PC-9 (cell line): ENCODE measurements at regions not wholly inside any gene's neighbourhood (a gene's known extent, or its start where the extent isn't known, plus 50 kb on each side); places are given as distances from the start of the nearest gene placed in this dataset.
"Not testable (repeated sequence)": the region's sequence is repeated elsewhere in the genome, so short reads cannot be mapped to it uniquely, and the experiment has no call there.

Experiments
- BruUV-seq: library from RNA; stranded (reverse); fragments of 400-500 nt; replicated peaks from 2 replicates; lab custom pipeline; 2021; lab: Mats Ljungman, UMichigan
- CTCF ChIA-PET: fragments of 300-600 bp; sonication (Branson Sonifier 250); formaldehyde crosslinking; loops from one replicate; lab custom pipeline; 2022; ENCODE audit warnings: antibody characterized with exemption; lab: Charles Lee
- POLR2A ChIA-PET: fragments of 300-600 bp; sonication (Branson Sonifier 250); formaldehyde crosslinking; loops from one replicate; lab custom pipeline; 2022; ENCODE audit warnings: antibody characterized with exemption; ENCODE audit not compliant: unreplicated experiment; lab: Charles Lee
- DNase-seq, 2 experiments: peaks; one replicate each; pipeline versions ENCODE4 v3.0.0 to v3.0.0-alpha.2; 2015 to 2022; ENCODE audit warnings: mixed read lengths in 1 of 2
- H2AFZ ChIP-seq: fragments of 200-600 bp; sonication (generic); 2 replicates; pipeline ENCODE4 v1.8.1; 2017; ENCODE audit warnings: antibody characterized with exemption
- H3F3A ChIP-seq: fragments of 200-600 bp; sonication (generic); 2 replicates; pipeline ENCODE4 v1.8.1; 2017; ENCODE audit warnings: antibody characterized with exemption, mild to moderate bottlenecking, low read depth; ENCODE audit not compliant: insufficient read depth
- H3K27ac ChIP-seq: fragments of 200-600 bp; sonication (generic); 2 replicates; pipeline ENCODE4 v1.6.1; 2016; ENCODE audit warnings: mixed run types
- H3K27me3 ChIP-seq: fragments of 200-600 bp; sonication (generic); 2 replicates; pipeline ENCODE4 v1.6.1; 2016; ENCODE audit warnings: low read depth, mixed run types; ENCODE audit not compliant: insufficient read depth
- H3K36me3 ChIP-seq: fragments of 200-600 bp; sonication (generic); 2 replicates; pipeline ENCODE4 v1.6.1; 2016; ENCODE audit warnings: low read depth, mixed run types
- H3K4me1 ChIP-seq: fragments of 200-600 bp; sonication (generic); replicated peaks from 2 replicates; pipeline ENCODE4 v1.6.1; 2016; ENCODE audit warnings: mixed run types; ENCODE audit not compliant: insufficient read depth
- H3K4me2 ChIP-seq: fragments of 200-600 bp; sonication (generic); 2 replicates; pipeline ENCODE4 v1.6.1; 2017; ENCODE audit warnings: mixed run types
- H3K4me3 ChIP-seq: fragments of 200-600 bp; sonication (generic); 2 replicates; pipeline ENCODE4 v1.6.1; 2016; ENCODE audit warnings: mixed run types
- H3K79me2 ChIP-seq: fragments of 200-600 bp; sonication (generic); 2 replicates; pipeline ENCODE4 v1.6.1; 2017; ENCODE audit warnings: low read depth, mixed run types
- H3K9me2 ChIP-seq: fragments of 200-600 bp; sonication (generic); 2 replicates; pipeline ENCODE4 v1.8.1; 2017; ENCODE audit warnings: mild to moderate bottlenecking; ENCODE audit not compliant: insufficient read depth
- H3K9me3 ChIP-seq: fragments of 200-600 bp; sonication (generic); 2 replicates; pipeline ENCODE4 v1.8.1; 2016; ENCODE audit warnings: low read depth; ENCODE audit not compliant: insufficient read depth
- H4K20me1 ChIP-seq: fragments of 200-600 bp; sonication (generic); 2 replicates; pipeline ENCODE4 v1.8.1; 2017; ENCODE audit not compliant: insufficient read depth
- CTCF ChIP-seq: fragments of 200-600 bp; sonication (generic); conservative IDR thresholded peaks from 2 replicates; pipeline ENCODE4 v1.6.1; 2017; ENCODE audit warnings: mixed run types, antibody characterized with exemption, mild to moderate bottlenecking, moderate library complexity
- EZH2 ChIP-seq: fragments of 200-600 bp; sonication (generic); IDR thresholded peaks from 2 replicates; pipeline ENCODE4 v1.8.0; 2017; ENCODE audit warnings: antibody characterized with exemption, low read depth
- intact Hi-C: fragments of 100-400 bp; cut with micrococcal nuclease; formaldehyde crosslinking; loops from one replicate; pipeline ENCODE4 v1.10.0; 2022; ENCODE audit not compliant: unreplicated experiment

- H3K9me2 ChIP-seq = no peaks in the 10 kb centered on the region
- intact Hi-C loops = loop anchor here (10.0 kb wide), 1 partner anchor 225 kb away; the partner anchor contains the start of gene MMP17
- CTCF ChIA-PET = no interaction called here
These were observed 111.4 kb upstream of the SFSWAP start for GRCh38 chr12:131599190-131600159.

GRCh38 chr12:131600160-131600532, 110.7 kb upstream of the SFSWAP start:
- Histone ChIP-seq H3K4me2 (no peak overlapping the region), H3K9me3 (no peaks in the 10 kb centered on the region), H3K36me3 (no peaks in the 10 kb centered on the region), H3K27me3 (peaks cover 100% of the 10 kb centered on the region), H2AFZ (no peak overlapping the region), H3K4me3 (no peak overlapping the region), H3F3A (no peaks in the 10 kb centered on the region), H3K27ac (no peak overlapping the region), H3K9me2 (no peaks in the 10 kb centered on the region), H3K79me2 (no peaks in the 10 kb centered on the region), H4K20me1 (no peaks in the 10 kb centered on the region), H3K4me1 (no peaks in the 10 kb centered on the region)
- intact Hi-C loops = loop anchor here (10.0 kb wide), 1 partner anchor 225 kb away; the partner anchor contains the start of gene MMP17
- no TSS peak for BruUV-seq
- CTCF ChIA-PET = no interaction called here
- DNase-seq = no peak
- POLR2A ChIA-PET = no interaction called here
- TF ChIP-seq CTCF (no peak), EZH2 (no peak)

More at GRCh38 chr12:131599190-131600159, 111.4 kb upstream of the SFSWAP start:
- no peaks in the 10 kb centered on the region for H3K79me2 ChIP-seq
- H3K36me3 ChIP-seq = no peaks in the 10 kb centered on the region
- no peaks in the 10 kb centered on the region for H3K4me1 ChIP-seq
- H3K27ac ChIP-seq = no peak overlapping the region
- no peaks in the 10 kb centered on the region for H3F3A ChIP-seq
- no peak overlapping the region for H3K4me2 ChIP-seq
- H4K20me1 ChIP-seq = no peaks in the 10 kb centered on the region
- H2AFZ ChIP-seq = no peak overlapping the region
- POLR2A ChIA-PET = no interaction called here
- no peaks in the 10 kb centered on the region for H3K9me3 ChIP-seq
- no peak overlapping the region for H3K4me3 ChIP-seq
- BruUV-seq = no TSS peak
- peaks cover 96% of the 10 kb centered on the region for H3K27me3 ChIP-seq
- DNase-seq = no peak
- no peak for TF ChIP-seq EZH2
- TF ChIP-seq CTCF = no peak

GRCh38 chr12:131601499-131601898, 109.4 kb upstream of the SFSWAP start:
- H3K9me3 ChIP-seq, H3K27ac ChIP-seq, H3K4me2 ChIP-seq, H4K20me1 ChIP-seq, BruUV-seq, H3K9me2 ChIP-seq, H3K4me3 ChIP-seq, DNase-seq, H3K79me2 ChIP-seq, POLR2A ChIA-PET, H3K36me3 ChIP-seq, H3K4me1 ChIP-seq, CTCF ChIA-PET, H2AFZ ChIP-seq, H3F3A ChIP-seq: not testable (repeated sequence)
- peaks cover 100% of the 10 kb centered on the region for H3K27me3 ChIP-seq
- intact Hi-C loops = loop anchor here (10.0 kb wide), 1 partner anchor 223 kb away; the partner anchor contains the start of gene MMP17
